GM19324 (cell line): ENCODE measurements at regions not wholly inside any gene's neighbourhood (a gene's known extent, or its start where the extent isn't known, plus 50 kb on each side); places are given as distances from the start of the nearest gene placed in this dataset.
"Not testable (repeated sequence)": the region's sequence is repeated elsewhere in the genome, so short reads cannot be mapped to it uniquely, and the experiment has no call there.

Source experiments
- ATAC-seq: cut with Tn5 transposase; IDR thresholded peaks from one replicate; pipeline ENCODE4 v1.9.1; 2021; ENCODE audit warnings: mild to moderate bottlenecking, moderate library complexity; ENCODE audit not compliant: unreplicated experiment, low FRiP score

DNA sequence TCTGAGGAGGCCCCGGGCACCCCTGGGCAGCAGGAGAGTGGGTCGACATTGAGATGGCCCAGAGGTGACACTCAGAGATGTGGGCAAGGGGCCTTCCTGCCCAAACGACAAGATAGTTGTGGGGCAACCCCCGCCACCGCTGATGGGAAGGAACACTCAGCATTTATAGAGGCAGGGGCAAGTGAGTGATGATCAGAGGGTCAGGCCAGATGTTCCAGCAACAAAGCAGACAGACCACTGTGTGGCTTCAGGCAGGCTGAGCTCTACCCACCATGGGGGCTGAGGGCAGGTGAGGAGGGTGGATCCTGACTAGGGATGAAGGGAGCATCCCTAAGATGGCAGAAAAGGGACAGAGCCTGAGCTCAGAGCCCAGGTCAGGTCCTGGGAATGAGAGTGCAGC is 362.7 kb downstream of the PTPRU start:
- no peak for ATAC-seq

DNA sequence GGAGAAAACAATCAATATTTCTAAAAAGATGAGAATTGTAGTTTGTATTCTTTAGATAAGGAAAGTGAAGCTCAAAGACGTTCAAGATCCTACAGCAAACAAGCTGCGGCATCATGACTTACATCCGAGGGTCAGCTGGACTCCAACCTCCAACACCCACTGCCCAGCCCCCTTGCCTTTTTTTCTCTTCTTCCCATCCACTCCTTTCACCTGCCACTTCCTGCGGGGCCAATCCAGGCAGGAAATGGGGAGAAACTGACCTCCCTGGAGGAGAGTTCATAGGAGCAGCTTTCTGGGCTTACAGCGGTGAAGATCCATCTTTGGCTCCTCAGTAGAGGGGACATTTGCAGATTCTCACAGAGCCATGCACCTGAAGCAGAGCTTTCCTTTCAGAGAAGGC is 361.5 kb downstream of the PTPRU start:
- ATAC-seq: no peak

DNA sequence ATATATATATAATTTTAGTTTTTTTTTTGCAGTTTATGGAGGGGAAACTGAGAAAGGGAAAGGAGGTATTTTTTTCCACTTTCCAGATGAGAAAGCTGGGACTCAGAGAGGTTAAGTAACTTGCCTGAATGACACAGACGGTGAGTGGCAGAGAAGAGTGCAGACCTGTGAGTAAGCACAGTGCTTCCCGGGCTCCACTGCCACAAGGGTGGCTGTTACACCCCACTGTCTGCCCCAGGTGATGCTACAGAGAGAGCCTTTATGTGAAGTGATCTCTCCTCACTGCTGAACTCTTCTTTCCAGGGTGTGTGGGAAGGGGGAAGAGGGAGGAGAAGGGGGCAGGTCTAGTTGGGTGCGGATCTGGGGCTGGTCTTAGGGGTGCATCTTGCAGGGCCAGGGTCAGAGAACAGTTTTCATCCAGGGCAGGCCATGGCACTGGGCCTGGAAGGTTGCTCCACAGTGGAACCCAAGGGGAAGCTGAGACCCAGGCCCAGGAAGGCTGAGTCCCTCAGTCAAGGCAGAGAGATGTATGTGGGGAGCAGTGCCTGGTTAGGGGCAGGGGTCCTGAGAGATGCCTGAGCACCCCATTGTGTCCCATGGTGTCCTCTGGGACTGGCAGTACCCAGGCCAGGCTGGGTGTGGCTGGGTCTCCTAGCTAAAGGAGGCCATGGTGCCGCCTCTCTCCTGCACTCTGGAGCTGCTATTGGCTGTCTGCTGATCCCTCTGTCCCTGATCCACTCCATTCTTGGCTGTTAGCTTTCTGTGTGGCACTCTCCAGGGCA is 357.5 kb downstream of the PTPRU start:
- ATAC-seq: no peak

DNA sequence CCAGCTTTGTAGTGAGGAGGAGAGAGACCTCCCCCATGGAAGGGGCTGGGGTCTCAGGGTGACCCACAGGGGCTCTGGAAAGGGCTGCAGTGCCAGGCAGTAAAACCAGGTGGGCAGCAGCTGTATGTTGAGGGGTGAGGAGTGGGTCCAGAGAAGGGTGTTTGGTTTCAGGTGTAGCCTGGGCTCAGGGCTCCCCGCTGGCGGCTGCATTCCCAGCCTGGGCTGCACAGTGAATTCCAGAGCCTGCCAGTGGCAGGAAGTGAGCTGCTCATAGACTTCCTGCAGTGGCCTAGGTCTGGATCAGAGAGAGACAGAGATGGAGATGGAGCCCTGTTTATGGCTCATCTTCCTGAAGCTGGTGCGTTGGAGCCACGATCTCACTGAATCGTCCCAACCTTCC is 356.4 kb downstream of the PTPRU start:
- no peak for ATAC-seq

DNA sequence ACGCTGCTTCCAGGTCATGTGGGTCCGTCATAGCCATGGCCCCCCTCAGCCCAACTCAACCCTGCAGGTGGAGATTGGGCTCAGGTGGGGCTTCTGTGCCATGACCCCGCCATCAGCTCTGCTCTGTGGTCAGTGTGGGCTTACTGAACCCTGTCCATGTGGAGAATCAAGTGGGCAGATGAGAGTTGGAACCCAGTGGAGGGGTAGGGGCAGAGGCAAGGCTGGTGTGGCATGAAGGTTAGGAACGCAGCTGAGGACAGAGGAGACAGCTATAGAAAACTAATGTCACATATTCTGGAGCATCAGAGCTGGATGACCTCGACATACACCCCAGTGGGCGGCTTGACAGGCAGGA is 355.9 kb downstream of the PTPRU start:
- no peak for ATAC-seq

DNA sequence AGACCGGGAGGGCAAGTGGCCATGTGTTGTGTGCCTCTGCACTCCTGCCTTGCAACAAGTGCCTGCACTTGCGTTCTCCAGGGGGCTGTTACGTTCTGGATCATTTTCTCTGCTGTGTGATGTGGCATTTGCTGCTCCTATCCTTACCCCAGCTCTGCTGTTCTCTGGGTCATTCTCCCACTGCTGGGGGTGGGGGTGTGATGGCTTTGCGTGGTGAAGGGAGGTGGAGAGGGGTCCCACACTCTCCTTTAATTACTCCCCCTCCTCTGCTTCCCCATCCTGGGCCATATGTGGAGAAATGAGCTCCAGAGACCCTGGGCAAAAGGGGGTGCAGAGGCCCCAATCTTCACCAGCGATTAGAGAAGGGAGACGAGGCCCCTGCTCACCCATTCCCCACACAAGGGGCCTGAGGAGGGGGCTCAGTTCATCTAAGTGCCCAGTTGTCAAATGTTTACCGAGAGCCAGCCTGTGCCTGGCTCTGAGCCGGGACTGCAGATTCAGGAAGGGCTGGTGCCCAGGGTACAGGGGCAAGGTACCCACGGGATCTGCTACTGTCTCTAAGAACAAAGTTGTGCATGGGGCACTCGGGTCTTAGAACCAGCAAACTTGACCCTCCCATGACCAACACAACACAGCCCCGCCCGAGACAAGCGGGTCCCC is 355.4 kb downstream of the PTPRU start:
- no peak for ATAC-seq

DNA sequence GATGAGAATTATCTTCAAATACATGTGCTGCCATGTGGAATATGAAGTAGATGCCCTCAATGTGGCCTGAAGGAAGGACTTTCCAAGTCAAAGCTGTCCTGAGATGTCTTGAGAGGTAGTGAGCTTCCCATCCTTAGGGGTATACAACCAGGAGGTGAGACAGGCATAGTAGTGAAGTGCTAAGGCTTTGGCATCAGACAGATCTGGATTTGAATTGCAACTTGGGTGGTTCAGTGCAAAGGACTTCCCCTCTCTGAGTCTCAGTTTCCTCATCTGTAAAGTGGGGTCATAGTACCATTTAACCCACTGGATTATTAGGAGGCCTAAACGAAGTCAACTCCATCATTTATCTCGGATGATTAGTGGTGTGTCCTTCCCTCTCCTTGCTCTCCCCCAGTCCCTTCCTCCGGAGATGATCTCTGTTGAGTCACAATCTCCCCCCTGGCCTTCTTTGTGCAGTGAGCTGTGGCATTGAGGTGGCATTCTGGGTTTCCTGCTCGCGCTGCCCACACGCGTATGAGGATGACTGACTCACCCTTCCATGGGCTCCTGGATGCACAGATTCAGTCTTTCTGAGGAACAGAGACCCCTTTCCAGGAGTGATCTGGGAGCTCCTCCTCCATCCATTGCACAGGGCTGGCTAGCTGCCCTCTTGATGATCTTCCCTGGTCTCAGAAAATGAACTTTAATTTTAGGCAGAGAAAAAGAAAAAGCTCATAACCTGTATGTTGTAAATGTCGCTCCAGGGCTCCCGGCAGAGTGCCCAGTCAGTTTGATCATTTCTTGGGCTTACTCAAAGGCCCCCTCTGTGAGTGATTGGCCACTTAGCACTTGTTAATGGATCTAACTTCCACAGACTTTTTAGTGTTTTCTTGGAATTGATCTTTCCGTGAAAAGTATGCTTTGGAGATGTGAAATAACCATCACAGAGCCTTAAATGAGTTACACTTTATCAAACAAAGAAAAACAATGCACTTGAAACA is 354.6 kb downstream of the PTPRU start:
- no peak for ATAC-seq

DNA sequence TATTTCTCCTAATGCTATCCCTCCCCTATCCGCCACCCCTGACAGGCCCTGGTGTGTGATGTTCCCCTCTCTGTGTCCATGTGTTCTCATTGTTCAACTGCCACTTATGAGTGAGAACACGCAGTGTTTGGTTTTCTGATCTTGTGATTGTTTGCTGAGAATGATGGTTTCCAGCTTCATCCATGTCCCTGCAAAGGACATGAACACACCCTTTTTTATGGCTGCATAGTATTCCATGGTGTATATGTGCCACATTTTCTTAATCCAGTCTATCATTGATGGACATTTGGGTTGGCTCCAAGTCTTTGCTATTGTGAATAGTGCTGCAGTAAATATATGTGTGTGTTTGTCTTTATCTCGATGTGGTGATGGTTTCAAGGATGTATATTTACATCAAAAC is 353.4 kb downstream of the PTPRU start:
- not testable (repeated sequence) for ATAC-seq

DNA sequence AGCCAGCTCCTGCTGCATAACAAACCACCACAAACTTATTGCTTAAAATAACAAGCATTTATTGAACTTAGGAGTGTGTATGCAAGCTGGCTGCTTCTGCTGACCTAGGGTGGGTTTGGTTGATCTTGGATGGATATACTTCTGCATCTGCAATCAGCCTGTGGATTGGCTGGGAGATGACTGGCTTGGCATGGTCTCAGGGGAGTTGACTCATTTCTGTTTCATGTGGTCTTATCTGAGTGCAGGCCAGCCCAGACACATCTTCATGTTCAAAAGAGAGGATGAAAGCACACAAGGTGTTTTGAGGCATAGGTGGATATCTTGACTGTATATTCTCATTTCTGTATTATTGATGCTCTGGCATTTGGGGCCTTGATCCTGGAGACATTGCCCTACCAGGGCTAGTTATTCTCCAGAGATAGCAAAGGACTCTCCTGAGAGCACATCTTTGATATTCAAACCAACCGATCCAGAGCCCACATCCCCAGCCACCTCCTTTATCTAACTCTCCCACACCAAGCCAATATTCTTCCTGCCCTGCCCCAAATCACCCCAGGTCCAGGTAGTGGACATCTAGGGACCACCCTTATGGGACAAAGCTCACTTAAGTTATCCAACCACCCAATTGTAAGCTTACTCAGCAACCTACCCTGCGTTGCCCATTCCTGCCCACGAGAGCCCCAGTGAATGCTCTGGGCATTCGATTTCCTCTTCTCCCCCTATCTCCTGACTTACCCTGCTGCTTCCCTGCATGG is 350.8 kb downstream of the PTPRU start:
- ATAC-seq: no peak

DNA sequence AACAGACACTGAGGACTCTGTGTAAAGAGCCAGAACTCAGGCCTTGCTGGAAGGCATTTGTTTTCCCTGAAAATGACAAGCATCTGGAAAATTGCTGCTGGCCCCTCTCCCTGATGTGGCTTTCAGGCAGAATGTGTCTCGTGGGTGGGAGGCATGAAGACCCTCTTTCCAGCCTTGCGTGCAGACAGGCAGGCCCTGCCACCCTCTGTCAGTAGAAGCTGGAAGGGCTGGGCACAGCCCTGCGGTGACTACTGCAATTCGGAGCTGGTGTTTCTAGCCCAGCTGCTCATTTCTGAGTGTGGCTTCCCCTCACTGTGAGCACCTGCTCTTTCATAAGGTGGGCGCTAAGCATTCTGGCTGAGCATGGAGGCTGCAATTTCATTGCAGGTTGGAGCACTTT is 349.9 kb downstream of the PTPRU start:
- ATAC-seq: no peak

DNA sequence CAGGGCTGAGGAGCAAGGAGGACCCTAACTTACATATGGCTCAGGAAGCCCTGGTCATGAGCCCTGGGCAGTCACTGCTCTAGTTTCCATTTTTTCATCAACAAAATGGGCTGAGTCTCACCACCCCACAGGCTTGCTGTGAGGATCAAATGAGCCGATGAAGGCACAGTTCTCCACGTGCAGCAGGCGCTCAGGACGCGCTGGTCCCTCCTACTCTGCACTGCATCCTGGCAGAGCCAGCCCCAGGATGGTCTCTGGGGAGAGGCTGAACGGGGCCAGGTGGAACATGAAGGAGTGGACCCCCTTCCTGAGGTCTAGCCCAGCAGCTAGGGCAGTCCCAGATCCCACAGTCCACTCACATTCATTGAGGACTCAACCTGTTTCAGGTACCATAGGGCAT is 349.3 kb downstream of the PTPRU start:
- ATAC-seq: no peak

DNA sequence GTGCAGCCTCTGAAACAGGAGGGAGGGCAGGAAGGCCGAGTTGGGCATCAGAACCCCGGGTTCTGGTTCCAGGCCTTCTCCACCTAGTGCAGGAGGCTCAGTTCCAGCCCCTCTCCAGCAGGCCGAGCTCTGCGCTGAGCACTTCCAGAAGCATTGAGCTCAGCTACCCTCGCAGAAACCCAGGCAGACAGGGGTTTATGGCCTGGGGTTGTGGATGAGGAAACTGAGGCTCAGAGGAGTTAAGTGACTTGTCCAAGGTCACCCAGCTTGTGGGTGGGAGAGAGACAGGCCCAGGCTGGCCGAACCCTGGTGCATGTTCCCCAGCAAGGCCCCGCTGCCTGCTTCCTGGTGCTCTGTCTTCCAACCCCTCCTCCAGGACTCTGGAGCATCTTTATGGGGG is 348.9 kb downstream of the PTPRU start:
- no peak for ATAC-seq

DNA sequence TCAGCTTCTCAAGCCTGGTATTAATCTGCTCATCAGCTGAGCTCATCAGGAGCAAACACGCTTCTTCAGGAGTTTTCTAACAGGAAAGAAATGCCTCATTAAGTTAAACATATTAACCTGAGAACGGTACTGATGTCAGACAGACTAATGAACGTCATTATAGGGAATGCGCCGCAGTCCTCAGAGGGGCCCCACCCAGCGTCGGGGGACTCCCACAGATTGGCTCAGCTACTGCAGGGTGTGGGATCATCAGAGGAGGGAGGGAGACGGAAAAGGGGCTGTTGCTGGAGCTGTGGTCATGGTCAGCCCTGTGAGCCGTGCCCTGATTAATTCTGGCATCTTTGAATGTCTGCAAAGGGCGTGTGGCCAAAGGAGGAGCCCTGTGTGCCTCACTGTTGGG is 348.5 kb downstream of the PTPRU start:
- ATAC-seq: no peak

DNA sequence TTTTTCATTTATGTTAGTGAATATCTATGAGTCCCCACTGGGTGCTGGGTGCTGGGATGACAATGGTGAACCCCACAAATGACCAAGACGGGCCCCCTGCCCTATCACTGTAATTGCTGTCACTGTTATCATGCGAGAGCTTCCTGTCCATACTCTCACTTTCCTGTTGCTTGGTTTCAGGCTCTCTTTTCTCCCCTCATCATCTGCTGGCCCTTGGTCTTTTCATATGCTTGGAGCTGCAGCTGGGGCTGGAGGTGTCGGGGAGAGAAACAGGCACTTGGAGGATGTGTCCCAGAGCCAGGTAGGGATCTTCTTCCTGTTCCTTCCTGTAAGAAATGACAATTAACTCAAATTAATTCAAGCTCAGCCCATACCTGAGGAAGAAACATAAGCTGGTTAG is 348.0 kb downstream of the PTPRU start:
- no peak for ATAC-seq

DNA sequence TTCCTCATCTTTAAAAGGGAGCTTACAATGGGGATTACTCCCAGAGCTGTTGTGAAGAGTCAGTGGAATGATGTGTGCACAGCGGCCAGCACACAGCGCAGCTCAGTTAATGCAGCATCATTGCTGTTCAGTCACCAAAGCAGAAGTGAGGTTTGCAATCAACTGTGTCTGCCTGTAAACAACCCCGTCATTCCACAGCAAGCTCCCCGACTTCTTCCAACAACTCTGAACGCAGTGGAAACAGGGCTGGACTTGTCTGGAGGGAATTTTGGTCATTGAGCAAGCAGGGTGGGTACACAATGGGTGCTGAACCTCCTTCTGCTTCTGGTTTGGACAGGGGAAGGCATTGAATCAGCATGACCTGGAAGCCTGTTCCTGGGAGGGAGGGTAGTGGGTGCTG is 347.4 kb downstream of the PTPRU start:
- no peak for ATAC-seq

DNA sequence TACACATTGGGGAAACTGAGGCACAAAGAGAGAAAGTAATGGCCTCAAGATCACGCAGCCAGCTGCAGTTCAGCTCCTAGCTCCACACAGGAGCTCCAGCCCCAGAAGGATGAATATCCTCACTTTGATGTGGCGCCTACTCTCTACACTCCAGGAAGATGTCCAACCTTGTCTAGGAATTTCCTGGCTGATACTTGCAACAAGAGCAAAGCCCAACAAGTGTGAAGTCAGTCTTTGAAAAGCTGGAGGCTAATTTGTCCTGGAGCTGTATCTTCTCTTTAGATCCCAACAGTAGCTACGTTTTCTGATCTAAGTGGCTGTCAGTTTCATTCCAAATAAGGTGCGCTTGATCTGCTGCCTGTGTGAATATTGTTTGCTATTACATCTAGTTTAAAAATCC is 344.9 kb downstream of the PTPRU start:
- no peak for ATAC-seq

DNA sequence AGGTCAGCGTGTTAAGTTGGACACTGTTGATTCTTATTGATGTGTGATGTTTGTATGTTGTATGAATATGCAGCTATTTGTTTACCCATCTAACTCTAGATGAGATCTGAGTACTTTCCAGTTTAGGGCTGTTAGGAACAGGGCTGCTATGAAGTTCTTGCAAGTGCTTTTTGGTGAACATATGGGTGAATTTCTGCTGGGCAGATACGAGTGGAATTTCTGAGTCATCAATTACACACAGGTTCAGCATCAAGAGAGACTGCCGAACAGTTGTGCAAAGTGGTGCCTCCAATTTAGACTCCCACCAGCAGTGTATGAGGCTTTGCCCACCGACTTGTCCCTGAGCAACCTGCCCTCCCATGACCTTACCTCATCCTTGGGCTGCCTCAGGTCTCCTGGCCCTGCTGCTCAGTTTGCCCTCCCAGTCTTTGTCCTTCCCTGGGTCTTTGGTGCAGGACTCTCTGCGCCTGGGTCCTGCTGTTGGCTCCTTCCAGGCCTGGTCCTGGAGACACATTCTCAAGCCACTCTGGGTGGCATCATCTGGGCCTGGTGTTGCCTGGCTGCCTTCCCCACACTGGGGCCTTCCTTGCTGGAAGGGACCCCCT is 343.6 kb downstream of the PTPRU start:
- ATAC-seq: no peak

DNA sequence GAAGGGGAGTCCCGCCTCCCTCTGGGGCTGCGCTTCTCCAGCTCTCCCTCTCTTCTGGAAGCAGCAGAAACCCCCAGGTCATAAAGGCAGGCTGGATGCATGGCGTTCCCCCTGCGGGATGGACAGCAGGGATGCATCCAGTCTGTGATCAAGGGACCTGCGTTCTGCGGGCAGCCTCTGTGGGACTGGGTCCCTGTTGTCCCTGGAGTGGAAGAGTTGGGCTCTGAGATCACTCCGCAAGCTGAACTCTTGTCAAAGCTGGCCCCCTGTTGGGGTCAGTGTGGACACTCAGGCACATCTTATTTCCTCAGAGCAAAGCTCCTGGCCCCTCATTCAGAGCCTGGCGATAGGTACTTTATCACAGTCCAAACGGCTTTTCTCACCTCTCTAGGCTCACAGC is 341.2 kb downstream of the PTPRU start:
- no peak for ATAC-seq

DNA sequence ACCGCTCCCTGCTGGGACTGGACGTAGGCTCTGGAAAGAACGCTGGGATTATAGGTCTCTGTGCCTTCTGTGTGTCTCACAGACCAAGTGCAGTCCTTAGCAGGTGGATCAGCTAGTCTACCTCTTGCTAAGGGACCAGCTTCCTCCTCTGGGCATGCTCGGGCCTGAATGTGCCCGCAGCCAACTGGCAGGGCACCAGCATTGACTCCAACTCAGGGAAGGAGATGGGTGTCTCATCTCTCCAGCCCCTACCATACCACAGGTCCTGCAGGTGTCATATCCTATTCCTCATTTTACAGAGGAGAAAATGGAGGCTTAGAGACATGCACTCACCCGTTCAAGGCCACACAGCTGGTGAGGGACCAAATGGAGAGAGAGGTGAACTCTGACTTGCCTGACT is 340.2 kb downstream of the PTPRU start:
- no peak for ATAC-seq

DNA sequence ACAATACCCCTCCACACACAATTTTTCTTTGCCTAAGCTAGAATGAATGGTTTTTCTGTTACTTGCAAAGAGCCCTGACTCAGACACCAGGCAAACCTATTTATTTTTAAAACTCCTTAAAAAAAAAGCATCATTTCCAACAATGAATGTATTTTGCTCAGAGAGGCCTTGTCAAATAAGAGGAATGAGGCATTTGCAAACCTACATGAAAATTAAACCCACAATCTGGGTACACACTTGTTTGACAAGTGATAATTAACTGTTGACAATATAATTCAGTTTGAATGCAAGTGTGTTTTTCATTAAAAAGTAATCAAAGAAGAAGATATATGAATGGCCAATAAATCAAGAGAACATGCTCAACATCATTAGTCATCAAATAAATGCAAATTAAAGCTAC is 339.5 kb downstream of the PTPRU start:
- ATAC-seq: no peak
